ENCODE measurements at regions not wholly inside any gene's neighbourhood (a gene's known extent, or its start where the extent isn't known, plus 50 kb on each side); places are given as distances from the start of the nearest gene placed in this dataset.
A peak's percentile ranks its signal among the peaks of the same experiment; 100 is the strongest.

DNA sequence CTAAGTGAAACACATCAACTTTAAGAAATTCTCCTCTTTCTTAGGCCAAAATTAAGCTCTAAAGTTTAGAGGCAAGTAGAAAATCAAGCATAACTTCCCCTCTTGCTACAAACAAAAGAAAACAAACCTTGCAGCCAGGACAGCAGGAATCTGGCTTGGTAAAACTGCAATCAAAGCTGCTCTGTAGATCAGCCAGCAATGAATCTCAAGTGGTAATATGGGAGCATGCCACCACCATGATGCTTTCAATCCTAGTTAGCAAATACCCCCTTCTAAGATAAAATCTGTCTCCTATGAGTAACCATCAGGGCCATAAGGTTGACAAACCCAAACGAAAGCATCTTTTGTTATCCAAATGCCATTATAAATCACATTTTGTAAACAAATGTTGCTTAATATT is 208.3 kb upstream of the PLSCR5 start:
- no peak for DNase-seq (ENCODE audit: low read depth, low spot score)
- intact Hi-C loops (cut with micrococcal nuclease), result loop anchor here (10.0 kb wide), 1 partner anchor 1551 kb away; no protein-coding TSS in a partner anchor
- ChIA-PET RAD21 (ENCODE audit: low non-redundant PET in 1 of 2, low total read pairs in 2 of 2, uncharacterized antibody in 2 of 2, unreplicated experiment in 2 of 2) (no interaction called here), CTCF (no interaction called here), POLR2A (no interaction called here)
- no peaks in the 10 kb centered on the region for H3K27me3 ChIP-seq (ENCODE audit: insufficient read depth, low read length)
- H3K36me3 ChIP-seq (ENCODE audit: control insufficient read depth in 1 of 2, insufficient read depth in 2 of 2, low read length in 2 of 2), result no peaks in the 10 kb centered on the region
- H3K4me1 ChIP-seq (ENCODE audit: control insufficient read depth in 1 of 2, insufficient read depth in 2 of 2, low read length in 2 of 2), result no peaks in the 10 kb centered on the region
- no peak overlapping the region for H3K4me3 ChIP-seq (replicated peaks in 1 of 2; ENCODE audit: low read depth in 1 of 2, low read length in 2 of 2)
- peak overlapping the region; percentile 22 for H2AFZ ChIP-seq (ENCODE audit: low read depth, low read length, poor library complexity, severe bottlenecking)
- no peaks in the 10 kb centered on the region for H4K20me1 ChIP-seq (ENCODE audit: insufficient read depth)
- H3K9me3 ChIP-seq (ENCODE audit: control insufficient read depth in 1 of 2, insufficient read depth in 1 of 2, low read depth in 1 of 2, low read length in 2 of 2), result no peaks in the 10 kb centered on the region
- H3K9me2 ChIP-seq (ENCODE audit: insufficient read depth), result no peaks in the 10 kb centered on the region; the same call in 1 of the 2 replicates
- no peak overlapping the region for H3K4me2 ChIP-seq (ENCODE audit: low read length)
- no peak overlapping the region for H3K9ac ChIP-seq (ENCODE audit: low read length)
- TF ChIP-seq YY1 (IDR thresholded peaks at IDR 0.05; ENCODE audit: extremely low read depth, insufficient replicate concordance, low read depth, low read length), result no peak
- TF ChIP-seq, protein P1, sequence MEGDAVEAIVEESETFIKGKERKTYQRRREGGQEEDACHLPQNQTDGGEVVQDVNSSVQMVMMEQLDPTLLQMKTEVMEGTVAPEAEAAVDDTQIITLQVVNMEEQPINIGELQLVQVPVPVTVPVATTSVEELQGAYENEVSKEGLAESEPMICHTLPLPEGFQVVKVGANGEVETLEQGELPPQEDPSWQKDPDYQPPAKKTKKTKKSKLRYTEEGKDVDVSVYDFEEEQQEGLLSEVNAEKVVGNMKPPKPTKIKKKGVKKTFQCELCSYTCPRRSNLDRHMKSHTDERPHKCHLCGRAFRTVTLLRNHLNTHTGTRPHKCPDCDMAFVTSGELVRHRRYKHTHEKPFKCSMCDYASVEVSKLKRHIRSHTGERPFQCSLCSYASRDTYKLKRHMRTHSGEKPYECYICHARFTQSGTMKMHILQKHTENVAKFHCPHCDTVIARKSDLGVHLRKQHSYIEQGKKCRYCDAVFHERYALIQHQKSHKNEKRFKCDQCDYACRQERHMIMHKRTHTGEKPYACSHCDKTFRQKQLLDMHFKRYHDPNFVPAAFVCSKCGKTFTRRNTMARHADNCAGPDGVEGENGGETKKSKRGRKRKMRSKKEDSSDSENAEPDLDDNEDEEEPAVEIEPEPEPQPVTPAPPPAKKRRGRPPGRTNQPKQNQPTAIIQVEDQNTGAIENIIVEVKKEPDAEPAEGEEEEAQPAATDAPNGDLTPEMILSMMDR (IDR thresholded peaks at IDR 0.05 in 2 of 3, conservative IDR thresholded peaks at IDR 0.05 in 1 of 3; ENCODE audit: borderline replicate concordance in 1 of 3, insufficient read depth in 1 of 3, low read depth in 2 of 3, low read length in 2 of 3), result no peak
- no peak for TF ChIP-seq ZFX (IDR thresholded peaks at IDR 0.05)
- no peak for TF ChIP-seq SRF (IDR thresholded peaks at IDR 0.05; ENCODE audit: low read depth)
- TF ChIP-seq, protein P2, sequence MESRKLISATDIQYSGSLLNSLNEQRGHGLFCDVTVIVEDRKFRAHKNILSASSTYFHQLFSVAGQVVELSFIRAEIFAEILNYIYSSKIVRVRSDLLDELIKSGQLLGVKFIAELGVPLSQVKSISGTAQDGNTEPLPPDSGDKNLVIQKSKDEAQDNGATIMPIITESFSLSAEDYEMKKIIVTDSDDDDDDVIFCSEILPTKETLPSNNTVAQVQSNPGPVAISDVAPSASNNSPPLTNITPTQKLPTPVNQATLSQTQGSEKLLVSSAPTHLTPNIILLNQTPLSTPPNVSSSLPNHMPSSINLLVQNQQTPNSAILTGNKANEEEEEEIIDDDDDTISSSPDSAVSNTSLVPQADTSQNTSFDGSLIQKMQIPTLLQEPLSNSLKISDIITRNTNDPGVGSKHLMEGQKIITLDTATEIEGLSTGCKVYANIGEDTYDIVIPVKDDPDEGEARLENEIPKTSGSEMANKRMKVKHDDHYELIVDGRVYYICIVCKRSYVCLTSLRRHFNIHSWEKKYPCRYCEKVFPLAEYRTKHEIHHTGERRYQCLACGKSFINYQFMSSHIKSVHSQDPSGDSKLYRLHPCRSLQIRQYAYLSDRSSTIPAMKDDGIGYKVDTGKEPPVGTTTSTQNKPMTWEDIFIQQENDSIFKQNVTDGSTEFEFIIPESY (IDR thresholded peaks at IDR 0.05; ENCODE audit: extremely low read depth, insufficient replicate concordance, low read length), result no peak
- no peak for TF ChIP-seq ELF1 (IDR thresholded peaks at IDR 0.05; ENCODE audit: borderline replicate concordance, low read depth)
- no peak for TF ChIP-seq FOSL1 (IDR thresholded peaks at IDR 0.05; ENCODE audit: low read depth)
- TF ChIP-seq, protein P3, sequence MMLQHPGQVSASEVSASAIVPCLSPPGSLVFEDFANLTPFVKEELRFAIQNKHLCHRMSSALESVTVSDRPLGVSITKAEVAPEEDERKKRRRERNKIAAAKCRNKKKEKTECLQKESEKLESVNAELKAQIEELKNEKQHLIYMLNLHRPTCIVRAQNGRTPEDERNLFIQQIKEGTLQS (IDR thresholded peaks at IDR 0.05), result no peak
- no TSS peak for BruUV-seq (replicated peaks)
- H3K79me2 ChIP-seq (ENCODE audit: insufficient read depth, low read length), result no peaks in the 10 kb centered on the region
- no peak overlapping the region for H3K27ac ChIP-seq (ENCODE audit: low read depth, low read length)
- ATAC-seq, result no peak
